Activated B cell treated with CpG ODN at 0.5 μM for 24 hours (primary cell): ENCODE measurements at regions not wholly inside any gene's neighbourhood (a gene's known extent, or its start where the extent isn't known, plus 50 kb on each side); places are given as distances from the start of the nearest gene placed in this dataset.

Experiments
- ATAC-seq: fragments of 200-7000 bp; cut with Tn5 transposase; one replicate; pipeline ENCODE4 v1.10.0; 2021; ENCODE audit warnings: low read depth, mild to moderate bottlenecking, moderate library complexity
- CTCF ChIA-PET: fragments of 350-600 bp; sonication (Branson Sonifier 250); formaldehyde crosslinking; loops from one replicate; lab custom pipeline; 2021; ENCODE audit warnings: antibody characterized with exemption; lab: Charles Lee
- POLR2A ChIA-PET: fragments of 350-600 bp; sonication (Branson Sonifier 250); formaldehyde crosslinking; loops from one replicate; lab custom pipeline; 2021; ENCODE audit warnings: antibody characterized with exemption; lab: Charles Lee
- DNase-seq: peaks from one replicate; pipeline ENCODE4 v3.0.0; 2022
- H3K27ac Mint-ChIP-seq: one replicate; pipeline ENCODE4 v1.8.0; 2020; ENCODE audit warnings: mixed read lengths
- H3K27me3 Mint-ChIP-seq: one replicate; pipeline ENCODE4 v1.8.0; 2021; ENCODE audit warnings: mixed read lengths
- H3K36me3 Mint-ChIP-seq: one replicate; pipeline ENCODE4 v1.8.0; 2021; ENCODE audit warnings: low read depth, mixed read lengths
- H3K4me1 Mint-ChIP-seq: one replicate; pipeline ENCODE4 v1.8.0; 2021; ENCODE audit warnings: mixed read lengths
- H3K4me3 Mint-ChIP-seq: one replicate; pipeline ENCODE4 v1.8.0; 2020; ENCODE audit warnings: mild to moderate bottlenecking, mixed read lengths
- H3K9me3 Mint-ChIP-seq: one replicate; pipeline ENCODE4 v1.8.0; 2020; ENCODE audit warnings: mixed read lengths
- intact Hi-C: fragments of 100-400 bp; cut with micrococcal nuclease; formaldehyde crosslinking; loops from one replicate; pipeline ENCODE4 v1.15.1; 2024
- TF ChIP-seq, protein P1 (sequence below): fragments of 200-600 bp; IDR thresholded peaks from one replicate; pipeline ENCODE4 v1.8.0; 2022; ENCODE audit warnings: antibody characterized with exemption, mild to moderate bottlenecking

DNA sequence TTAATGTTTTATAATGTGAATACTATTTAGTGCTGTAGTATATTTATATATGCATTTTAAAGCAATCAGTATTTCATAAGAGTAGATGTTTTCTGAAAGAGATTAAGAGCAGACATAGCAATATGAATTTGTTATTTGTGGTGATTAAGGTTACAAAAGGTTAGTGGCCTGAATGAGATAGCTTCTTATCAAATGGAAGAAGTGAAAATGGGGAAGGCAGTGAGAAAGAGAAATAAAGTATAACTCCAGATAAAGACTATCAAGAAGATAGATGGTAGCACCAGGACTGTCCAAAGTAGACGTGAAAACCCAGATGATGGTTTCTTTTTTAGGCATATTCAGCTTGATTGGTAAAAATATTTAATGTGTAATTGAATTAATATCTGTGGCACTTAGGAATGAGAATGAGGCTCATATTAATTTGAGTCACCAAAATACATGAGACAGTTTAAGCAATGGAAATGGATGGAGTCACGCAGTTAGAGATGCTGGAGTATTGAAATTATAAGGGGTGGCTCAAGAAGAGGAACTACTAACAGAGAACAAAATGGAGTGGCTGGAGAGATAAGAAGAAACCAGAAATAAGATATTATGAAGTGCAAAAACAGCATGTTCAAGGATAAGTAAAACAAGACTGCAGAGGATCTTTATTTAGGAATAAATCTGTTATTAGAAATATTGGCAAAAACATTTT is 288.0 kb upstream of the SEMA3C start:
- H3K4me3 Mint-ChIP-seq: no peak overlapping the region
- intact Hi-C loops: no loop called here

DNA sequence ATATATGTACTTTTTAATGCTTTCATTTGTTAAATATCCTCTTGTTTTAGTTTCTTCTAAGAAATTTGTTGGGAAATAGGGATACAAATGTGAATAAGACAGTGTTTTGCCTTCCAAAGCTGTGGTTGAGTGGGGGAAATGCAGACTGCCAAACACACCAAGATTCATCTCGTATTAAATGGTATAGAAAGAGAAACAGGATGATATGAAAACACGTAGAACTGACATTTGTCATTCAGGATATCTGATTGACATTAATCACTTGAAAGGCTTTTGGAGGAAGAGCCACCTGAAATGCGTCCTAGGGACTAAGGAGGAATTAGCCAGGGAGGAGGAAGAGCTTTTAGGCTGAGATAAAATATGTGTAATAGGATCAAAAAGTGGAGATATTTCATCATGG is 287.4 kb upstream of the SEMA3C start:
- Mint-ChIP-seq H3K4me3 (no peak overlapping the region), H3K27me3 (no peaks in the 10 kb centered on the region), H3K4me1 (no peaks in the 10 kb centered on the region), H3K27ac (no peak overlapping the region), H3K36me3 (no peaks in the 10 kb centered on the region), H3K9me3 (peaks cover 4% of the 10 kb centered on the region)
- ChIA-PET POLR2A (no interaction called here), CTCF (no interaction called here)
- no peak for ATAC-seq
- intact Hi-C loops: no loop called here
- TF ChIP-seq, protein P1, sequence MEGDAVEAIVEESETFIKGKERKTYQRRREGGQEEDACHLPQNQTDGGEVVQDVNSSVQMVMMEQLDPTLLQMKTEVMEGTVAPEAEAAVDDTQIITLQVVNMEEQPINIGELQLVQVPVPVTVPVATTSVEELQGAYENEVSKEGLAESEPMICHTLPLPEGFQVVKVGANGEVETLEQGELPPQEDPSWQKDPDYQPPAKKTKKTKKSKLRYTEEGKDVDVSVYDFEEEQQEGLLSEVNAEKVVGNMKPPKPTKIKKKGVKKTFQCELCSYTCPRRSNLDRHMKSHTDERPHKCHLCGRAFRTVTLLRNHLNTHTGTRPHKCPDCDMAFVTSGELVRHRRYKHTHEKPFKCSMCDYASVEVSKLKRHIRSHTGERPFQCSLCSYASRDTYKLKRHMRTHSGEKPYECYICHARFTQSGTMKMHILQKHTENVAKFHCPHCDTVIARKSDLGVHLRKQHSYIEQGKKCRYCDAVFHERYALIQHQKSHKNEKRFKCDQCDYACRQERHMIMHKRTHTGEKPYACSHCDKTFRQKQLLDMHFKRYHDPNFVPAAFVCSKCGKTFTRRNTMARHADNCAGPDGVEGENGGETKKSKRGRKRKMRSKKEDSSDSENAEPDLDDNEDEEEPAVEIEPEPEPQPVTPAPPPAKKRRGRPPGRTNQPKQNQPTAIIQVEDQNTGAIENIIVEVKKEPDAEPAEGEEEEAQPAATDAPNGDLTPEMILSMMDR: no peak
- DNase-seq: no peak

More for the DNA sequence above, 288.0 kb upstream of the SEMA3C start:
- CTCF ChIA-PET: no interaction called here
- POLR2A ChIA-PET: no interaction called here
- Mint-ChIP-seq H3K36me3 (no peaks in the 10 kb centered on the region), H3K27me3 (no peaks in the 10 kb centered on the region), H3K4me1 (no peaks in the 10 kb centered on the region), H3K27ac (no peak overlapping the region), H3K9me3 (peaks cover 4% of the 10 kb centered on the region)
- TF ChIP-seq, protein P1: no peak
- DNase-seq: no peak
- ATAC-seq: no peak

DNA sequence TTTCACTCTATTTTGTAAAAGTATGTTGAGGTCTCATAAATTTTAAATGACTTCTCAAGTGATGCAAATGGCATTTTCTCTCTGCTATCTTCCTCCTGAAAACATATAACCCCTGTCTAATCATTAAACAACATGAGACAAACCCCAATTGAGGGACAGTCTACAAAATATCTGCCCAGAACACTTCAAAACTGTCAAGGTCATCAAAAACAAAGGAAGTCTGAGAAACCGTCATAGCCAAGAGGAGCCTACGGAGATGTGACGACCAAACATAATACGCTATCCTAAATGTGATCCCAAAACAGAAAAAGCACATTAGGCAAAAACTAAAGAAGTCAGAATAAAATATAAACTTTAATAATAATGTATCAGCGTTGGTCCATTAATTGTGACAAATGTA is 282.3 kb upstream of the SEMA3C start:
- Mint-ChIP-seq H3K27ac (no peak overlapping the region), H3K4me3 (no peak overlapping the region), H3K27me3 (no peaks in the 10 kb centered on the region), H3K36me3 (no peaks in the 10 kb centered on the region), H3K9me3 (peaks cover 9% of the 10 kb centered on the region), H3K4me1 (no peaks in the 10 kb centered on the region)
- ATAC-seq (no peak), DNase-seq (no peak)
- TF ChIP-seq, protein P1: no peak
- intact Hi-C loops: no loop called here
- ChIA-PET CTCF (no interaction called here), POLR2A (no interaction called here)

GRCh38 chr7:81198766-81199165 is 279.9 kb upstream of the SEMA3C start:
- ATAC-seq: no peak
- DNase-seq: no peak
- TF ChIP-seq, protein P1: no peak
- intact Hi-C loops: no loop called here
- CTCF ChIA-PET: no interaction called here
- H3K4me1 Mint-ChIP-seq: no peaks in the 10 kb centered on the region
- H3K9me3 Mint-ChIP-seq: peaks cover 5% of the 10 kb centered on the region
- no peaks in the 10 kb centered on the region for H3K27me3 Mint-ChIP-seq
- POLR2A ChIA-PET: no interaction called here
- no peak overlapping the region for H3K27ac Mint-ChIP-seq
- H3K36me3 Mint-ChIP-seq: no peaks in the 10 kb centered on the region
- no peak overlapping the region for H3K4me3 Mint-ChIP-seq

GRCh38 chr7:81197266-81197665 is 278.4 kb upstream of the SEMA3C start:
- H3K9me3 Mint-ChIP-seq: peaks cover 5% of the 10 kb centered on the region
- ATAC-seq (no peak), DNase-seq (no peak)
- no peaks in the 10 kb centered on the region for H3K36me3 Mint-ChIP-seq
- CTCF ChIA-PET: no interaction called here
- intact Hi-C loops: no loop called here
- no peaks in the 10 kb centered on the region for H3K27me3 Mint-ChIP-seq
- TF ChIP-seq, protein P1: no peak
- H3K27ac Mint-ChIP-seq: no peak overlapping the region
- H3K4me1 Mint-ChIP-seq: no peaks in the 10 kb centered on the region
- H3K4me3 Mint-ChIP-seq: no peak overlapping the region
- POLR2A ChIA-PET: no interaction called here
